NCI-H510A treated with DMSO at 0.1 percent for 48 hours (cell line): ENCODE measurements at regions not wholly inside any gene's neighbourhood (a gene's known extent, or its start where the extent isn't known, plus 50 kb on each side); places are given as distances from the start of the nearest gene placed in this dataset.

ENCODE experiments used
- DNase-seq: peaks from one replicate; lab custom pipeline; 2025; lab: John Stamatoyannopoulos, UW

- DNase-seq = no peak
These were observed 166.1 kb downstream of the MARCHF11 start for GRCh38 chr5:16013334-16014065.

GRCh38 chr5:16009256-16009655 is 170.3 kb downstream of the MARCHF11 start:
- DNase-seq = no peak

GRCh38 chr5:16007750-16008415 is 171.7 kb downstream of the MARCHF11 start:
- DNase-seq = no peak

- DNase-seq = peak; percentile 22
These were observed 174.4 kb downstream of the MARCHF11 start for GRCh38 chr5:16005225-16005624.

GRCh38 chr5:16000056-16000455 is 179.5 kb downstream of the MARCHF11 start:
- DNase-seq = no peak

GRCh38 chr5:15995341-15996052 is 184.1 kb downstream of the MARCHF11 start:
- peak; percentile 70 for DNase-seq

GRCh38 chr5:15993919-15994318 is 185.7 kb downstream of the MARCHF11 start:
- DNase-seq = no peak

- peak; percentile 18 for DNase-seq
These were observed 186.3 kb downstream of the MARCHF11 start for GRCh38 chr5:15993334-15993733.

- DNase-seq = no peak
These were observed 186.7 kb downstream of the MARCHF11 start for GRCh38 chr5:15992918-15993317.

- DNase-seq = no peak
These were observed 188.0 kb downstream of the MARCHF11 start for GRCh38 chr5:15991586-15991985.
